A549 (cell line): ENCODE measurements at regions not wholly inside any gene's neighbourhood (a gene's known extent, or its start where the extent isn't known, plus 50 kb on each side); places are given as distances from the start of the nearest gene placed in this dataset.

Experiments used
- ATAC-seq, 2 experiments: fragments of 200-7000 bp in 1 of 2; fragments of >200 bp in 1 of 2; cut with Nextera tagmentation in 1 of 2; cut with Tn5 transposase in 1 of 2; 3 replicates each; pipeline versions ENCODE4 v1.8.0 to v1.9.1; 2018 to 2020; ENCODE audit warnings: mild to moderate bottlenecking in 1 of 2, moderate library complexity in 1 of 2
- CTCF ChIA-PET: fragments of 300-600 bp; sonication (Branson Sonifier 250); formaldehyde crosslinking; extraction: SDS; loops from one replicate; lab custom pipeline; 2021; ENCODE audit warnings: antibody characterized with exemption, inconsistent platforms; lab: Yijun Ruan, JAX
- POLR2A ChIA-PET: fragments of 350-600 bp; formaldehyde crosslinking; extraction: SDS; loops from one replicate; lab custom pipeline; 2021; ENCODE audit warnings: antibody characterized with exemption, inconsistent platforms; lab: Yijun Ruan, JAX
- DNase-seq, 2 experiments: peaks; one replicate each; pipeline versions ENCODE4 v3.0.0 to v3.0.0-alpha.2; 2011 to 2016; ENCODE audit warnings: low read depth in 1 of 2, low spot score in 1 of 2
- FAIRE-seq: peaks from 2 replicates; lab custom pipeline; 2011; peaks lifted over from hg19 to GRCh38; lab: Jason Lieb, UNC
- H3K27ac ChIP-seq, 2 experiments: fragments of >200 bp; sonication (Bioruptor Twin); formaldehyde crosslinking; 3 replicates each; pipeline ENCODE4 v1.5.1; 2016 to 2017
- H3K4me1 ChIP-seq: fragments of >200 bp; sonication (Bioruptor Twin); formaldehyde crosslinking; 3 replicates; pipeline ENCODE4 v1.6.1; 2016
- H3K4me2 ChIP-seq: fragments of >200 bp; sonication (Bioruptor Twin); formaldehyde crosslinking; 3 replicates; pipeline ENCODE4 v1.6.1; 2016
- H3K4me3 ChIP-seq: fragments of >200 bp; sonication (Bioruptor Twin); formaldehyde crosslinking; 3 replicates; pipeline ENCODE4 v1.5.1; 2016
- H3K9me3 ChIP-seq: fragments of >200 bp; sonication (Bioruptor Twin); formaldehyde crosslinking; 3 replicates; pipeline ENCODE4 v1.6.1; 2016
- BHLHE40 ChIP-seq: IDR thresholded peaks from 2 replicates; pipeline ENCODE4 v1.6.1; 2012; ENCODE audit warnings: low read depth, low read length, inconsistent platforms
- CBX2 ChIP-seq: fragments of 200-600 bp; sonication (generic); IDR thresholded peaks from 2 replicates; pipeline ENCODE4 v1.6.1; 2016; ENCODE audit warnings: low read depth, mild to moderate bottlenecking, borderline replicate concordance
- CHD2 ChIP-seq: fragments of 150-350 bp; IDR thresholded peaks from 2 replicates; pipeline ENCODE4 v1.6.1; 2014; ENCODE audit warnings: low read length; ENCODE audit not compliant: partially characterized antibody
- CHD4 ChIP-seq: fragments of 200-600 bp; sonication (generic); IDR thresholded peaks from 2 replicates; pipeline ENCODE4 v1.6.1; 2016; ENCODE audit warnings: antibody characterized with exemption, mild to moderate bottlenecking, borderline replicate concordance
- EHMT2 ChIP-seq: fragments of 200-600 bp; sonication (generic); IDR thresholded peaks from 2 replicates; pipeline ENCODE4 v1.6.1; 2016; ENCODE audit warnings: antibody characterized with exemption, low read depth, mild to moderate bottlenecking, moderate library complexity
- EP300 ChIP-seq, 2 experiments: fragments of >200 bp; sonication (Bioruptor Twin); formaldehyde crosslinking; IDR thresholded peaks; 2 replicates in 1 of 2; 3 replicates in 1 of 2; pipeline ENCODE4 v1.6.1; 2016 to 2017
- FOSL2 ChIP-seq, 2 experiments: fragments of 450-650 bp in 1 of 2; fragments of >200 bp in 1 of 2; sonication (Bioruptor Twin) in 1 of 2; formaldehyde crosslinking; IDR thresholded peaks; 2 replicates each; pipeline versions ENCODE4 v1.5.0 to v1.6.1; 2016 to 2020; ENCODE audit warnings: mild to moderate bottlenecking in 1 of 2, moderate library complexity in 1 of 2
- FOXS1 ChIP-seq: fragments of 250-450 bp; sonication (Bioruptor Pico); IDR thresholded peaks from 2 replicates; pipeline ENCODE4 v1.5.0; 2020; ENCODE audit warnings: mild to moderate bottlenecking, moderate library complexity
- GATA3 ChIP-seq: IDR thresholded peaks from 2 replicates; pipeline ENCODE4 v1.6.1; 2012; ENCODE audit warnings: borderline replicate concordance
- HDAC2 ChIP-seq: fragments of 200-600 bp; sonication (generic); IDR thresholded peaks from 2 replicates; pipeline ENCODE4 v1.6.1; 2016
- HEYL ChIP-seq: fragments of 250-450 bp; sonication (Bioruptor Pico); IDR thresholded peaks from 2 replicates; pipeline ENCODE4 v1.8.0; 2021; ENCODE audit warnings: mild to moderate bottlenecking, moderate library complexity
- HOXB5 ChIP-seq: fragments of 250-450 bp; sonication (Bioruptor Pico); IDR thresholded peaks from 2 replicates; pipeline ENCODE4 v1.5.0; 2020; ENCODE audit warnings: mild to moderate bottlenecking, moderate library complexity
- KDM5A ChIP-seq: fragments of 200-600 bp; sonication (generic); IDR thresholded peaks from 2 replicates; pipeline ENCODE4 v1.6.1; 2016; ENCODE audit warnings: antibody characterized with exemption, mild to moderate bottlenecking
- MAFK ChIP-seq: fragments of 450-650 bp; IDR thresholded peaks from 2 replicates; pipeline ENCODE4 v1.6.1; 2014; ENCODE audit not compliant: partially characterized antibody
- MAZ ChIP-seq: fragments of 150-350 bp; IDR thresholded peaks from 2 replicates; pipeline ENCODE4 v1.6.1; 2014; ENCODE audit warnings: antibody characterized with exemption, low read depth, low read length, borderline replicate concordance
- POLR2AphosphoS2 ChIP-seq: conservative IDR thresholded peaks from 2 replicates; pipeline ENCODE4 v1.6.1; 2012; ENCODE audit warnings: low read length, improper control_type of control experiment, inconsistent platforms
- RAD21 ChIP-seq, 2 experiments: fragments of >200 bp in 1 of 2; sonication (Bioruptor Twin) in 1 of 2; formaldehyde crosslinking in 1 of 2; IDR thresholded peaks in 1 of 2; conservative IDR thresholded peaks in 1 of 2; 2 replicates in 1 of 2; 3 replicates in 1 of 2; pipeline ENCODE4 v1.6.1; 2012 to 2018; ENCODE audit warnings: inconsistent platforms in 1 of 2
- RCOR1 ChIP-seq: fragments of 150-350 bp; IDR thresholded peaks from 2 replicates; pipeline ENCODE4 v1.6.1; 2014; ENCODE audit warnings: antibody characterized with exemption, low read length, low read depth
- RFX5 ChIP-seq: fragments of 450-650 bp; IDR thresholded peaks from 2 replicates; pipeline ENCODE4 v1.7.1; 2014; ENCODE audit warnings: antibody characterized with exemption, mild to moderate bottlenecking, moderate library complexity
- SMC3 ChIP-seq: fragments of >200 bp; sonication (Bioruptor Twin); formaldehyde crosslinking; IDR thresholded peaks from 3 replicates; pipeline ENCODE4 v1.6.1; 2018; ENCODE audit warnings: inconsistent platforms
- SREBF2 ChIP-seq: fragments of 450-650 bp; IDR thresholded peaks from 2 replicates; pipeline ENCODE4 v1.6.1; 2014; ENCODE audit warnings: mild to moderate bottlenecking, moderate library complexity
- TFCP2L1 ChIP-seq: fragments of 250-450 bp; sonication (Bioruptor Pico); IDR thresholded peaks from 2 replicates; pipeline ENCODE4 v1.5.0; 2021; ENCODE audit warnings: mild to moderate bottlenecking
- TP53 ChIP-seq: fragments of 250-450 bp; sonication (Bioruptor Pico); IDR thresholded peaks from 2 replicates; pipeline ENCODE4 v1.5.0; 2021; ENCODE audit warnings: mild to moderate bottlenecking, moderate library complexity
- ZC3H11A ChIP-seq: fragments of 450-650 bp; IDR thresholded peaks from 2 replicates; pipeline ENCODE4 v1.6.1; 2014; ENCODE audit warnings: antibody characterized with exemption, mild to moderate bottlenecking
- ZFP36 ChIP-seq: fragments of 450-650 bp; IDR thresholded peaks from 2 replicates; pipeline ENCODE4 v1.6.1; 2014; ENCODE audit warnings: borderline replicate concordance; ENCODE audit not compliant: partially characterized antibody
- ZNF302 ChIP-seq: fragments of 250-450 bp; sonication (Bioruptor Pico); IDR thresholded peaks from 2 replicates; pipeline ENCODE4 v1.9.0; 2021; ENCODE audit warnings: inconsistent platforms, mild to moderate bottlenecking, moderate library complexity
- ZSCAN20 ChIP-seq: fragments of 250-450 bp; sonication (Bioruptor Pico); IDR thresholded peaks from 2 replicates; pipeline ENCODE4 v1.8.0; 2022; ENCODE audit warnings: mild to moderate bottlenecking, moderate library complexity
- WGBS: methylation state at CpG from one replicate; pipeline ENCODE4 v1.1.6; 2017; ENCODE audit errors: missing lambda C conversion rate; 5-methylcytosine and 5-hydroxymethylcytosine counted together
- TF ChIP-seq, protein P1 (sequence below): fragments of 450-650 bp; IDR thresholded peaks from 2 replicates; pipeline ENCODE4 v1.6.1; 2014; ENCODE audit warnings: antibody characterized with exemption
- TF ChIP-seq, protein P2 (sequence below): IDR thresholded peaks from 2 replicates; pipeline ENCODE4 v1.6.1; 2012
- TF ChIP-seq, protein P3 (sequence below): fragments of 200-600 bp; sonication (generic); IDR thresholded peaks from 2 replicates; pipeline ENCODE4 v1.6.1; 2016; ENCODE audit warnings: antibody characterized with exemption, mild to moderate bottlenecking, moderate library complexity

DNA sequence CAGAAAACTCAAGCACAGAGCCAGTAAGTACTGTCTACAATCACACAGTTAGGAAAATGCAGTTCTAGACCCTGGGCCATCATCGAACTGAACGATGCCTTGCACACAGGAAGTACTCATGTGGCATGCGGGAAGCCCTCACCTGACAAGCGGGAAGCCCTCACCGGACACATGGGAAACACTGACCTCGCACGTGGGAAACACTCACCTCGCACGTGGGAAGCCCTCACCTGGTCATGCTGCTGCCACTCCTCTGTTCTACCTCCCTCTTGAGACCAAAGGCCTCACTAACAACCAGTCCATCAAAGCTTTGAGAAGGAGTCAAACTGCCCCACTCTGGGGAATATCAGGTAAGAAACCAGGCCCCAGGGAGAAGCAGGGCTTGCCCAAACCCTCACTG, 105.6 kb upstream of the PTPRT start:
- Histone ChIP-seq H3K4me1 (no peaks in the 10 kb centered on the region), H3K9me3 (no peaks in the 10 kb centered on the region; the same call in 2 of the 3 replicates), H3K27ac (no peak overlapping the region), H3K4me2 (no peak overlapping the region), H3K4me3 (no peak overlapping the region)
- DNase-seq (no peak), ATAC-seq (no peak), FAIRE-seq (no peak)
- ChIA-PET POLR2A (no interaction called here), CTCF (interaction anchor here (1.0 kb wide), 1 partner anchor 114 kb away, joined by 3 read pairs; no protein-coding TSS in a partner anchor)
- TF ChIP-seq CHD2 (no peak), SMC3 (no peak), POLR2AphosphoS2 (no peak), TFCP2L1 (CRISPR knock-in tag) (no peak), ZC3H11A (no peak), MAFK (no peak), GATA3 (no peak), FOXS1 (CRISPR knock-in tag) (no peak), KDM5A (no peak), CHD4 (no peak), RCOR1 (no peak), EP300 (IDR thresholded peaks at IDR 0.05) (no peak), ZSCAN20 (no peak), EHMT2 (no peak), HEYL (CRISPR knock-in tag) (no peak), SREBF2 (no peak), RFX5 (no peak)
- TF ChIP-seq, protein P1, sequence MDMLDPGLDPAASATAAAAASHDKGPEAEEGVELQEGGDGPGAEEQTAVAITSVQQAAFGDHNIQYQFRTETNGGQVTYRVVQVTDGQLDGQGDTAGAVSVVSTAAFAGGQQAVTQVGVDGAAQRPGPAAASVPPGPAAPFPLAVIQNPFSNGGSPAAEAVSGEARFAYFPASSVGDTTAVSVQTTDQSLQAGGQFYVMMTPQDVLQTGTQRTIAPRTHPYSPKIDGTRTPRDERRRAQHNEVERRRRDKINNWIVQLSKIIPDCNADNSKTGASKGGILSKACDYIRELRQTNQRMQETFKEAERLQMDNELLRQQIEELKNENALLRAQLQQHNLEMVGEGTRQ = no peak
- TF ChIP-seq, protein P2, sequence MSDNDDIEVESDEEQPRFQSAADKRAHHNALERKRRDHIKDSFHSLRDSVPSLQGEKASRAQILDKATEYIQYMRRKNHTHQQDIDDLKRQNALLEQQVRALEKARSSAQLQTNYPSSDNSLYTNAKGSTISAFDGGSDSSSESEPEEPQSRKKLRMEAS = no peak
- WGBS = 26% methylated on average over 9 of the region's 9 CpGs

DNA sequence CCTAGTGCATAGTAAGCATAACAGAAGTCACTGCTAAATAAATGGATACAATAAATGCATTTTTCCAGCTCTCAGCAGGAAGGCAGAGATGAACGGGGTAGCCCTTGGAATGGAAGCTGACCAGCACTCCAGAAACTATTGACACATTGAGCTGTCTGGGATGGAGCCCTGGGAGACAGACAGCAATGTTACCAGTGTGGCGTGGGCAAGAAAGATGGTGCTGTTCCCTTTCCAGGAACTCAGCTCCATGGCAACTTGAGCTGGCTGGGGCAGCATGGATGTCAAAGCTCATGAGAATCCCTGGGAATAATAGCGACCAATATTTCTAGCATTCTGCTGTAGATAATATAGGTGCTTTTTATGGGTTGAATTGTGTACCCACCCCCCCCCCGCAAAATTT, 104.3 kb upstream of the PTPRT start:
- 0% methylated on average over 3 of the region's 4 CpGs for WGBS
- DNase-seq = no peak
- Histone ChIP-seq H3K4me2 (no peak overlapping the region), H3K27ac (no peak overlapping the region), H3K9me3 (no peaks in the 10 kb centered on the region; the same call in 2 of the 3 replicates), H3K4me3 (no peak overlapping the region), H3K4me1 (no peaks in the 10 kb centered on the region)
- TF ChIP-seq POLR2AphosphoS2 = no peak
- TF ChIP-seq BHLHE40 = no peak
- TF ChIP-seq, protein P3, sequence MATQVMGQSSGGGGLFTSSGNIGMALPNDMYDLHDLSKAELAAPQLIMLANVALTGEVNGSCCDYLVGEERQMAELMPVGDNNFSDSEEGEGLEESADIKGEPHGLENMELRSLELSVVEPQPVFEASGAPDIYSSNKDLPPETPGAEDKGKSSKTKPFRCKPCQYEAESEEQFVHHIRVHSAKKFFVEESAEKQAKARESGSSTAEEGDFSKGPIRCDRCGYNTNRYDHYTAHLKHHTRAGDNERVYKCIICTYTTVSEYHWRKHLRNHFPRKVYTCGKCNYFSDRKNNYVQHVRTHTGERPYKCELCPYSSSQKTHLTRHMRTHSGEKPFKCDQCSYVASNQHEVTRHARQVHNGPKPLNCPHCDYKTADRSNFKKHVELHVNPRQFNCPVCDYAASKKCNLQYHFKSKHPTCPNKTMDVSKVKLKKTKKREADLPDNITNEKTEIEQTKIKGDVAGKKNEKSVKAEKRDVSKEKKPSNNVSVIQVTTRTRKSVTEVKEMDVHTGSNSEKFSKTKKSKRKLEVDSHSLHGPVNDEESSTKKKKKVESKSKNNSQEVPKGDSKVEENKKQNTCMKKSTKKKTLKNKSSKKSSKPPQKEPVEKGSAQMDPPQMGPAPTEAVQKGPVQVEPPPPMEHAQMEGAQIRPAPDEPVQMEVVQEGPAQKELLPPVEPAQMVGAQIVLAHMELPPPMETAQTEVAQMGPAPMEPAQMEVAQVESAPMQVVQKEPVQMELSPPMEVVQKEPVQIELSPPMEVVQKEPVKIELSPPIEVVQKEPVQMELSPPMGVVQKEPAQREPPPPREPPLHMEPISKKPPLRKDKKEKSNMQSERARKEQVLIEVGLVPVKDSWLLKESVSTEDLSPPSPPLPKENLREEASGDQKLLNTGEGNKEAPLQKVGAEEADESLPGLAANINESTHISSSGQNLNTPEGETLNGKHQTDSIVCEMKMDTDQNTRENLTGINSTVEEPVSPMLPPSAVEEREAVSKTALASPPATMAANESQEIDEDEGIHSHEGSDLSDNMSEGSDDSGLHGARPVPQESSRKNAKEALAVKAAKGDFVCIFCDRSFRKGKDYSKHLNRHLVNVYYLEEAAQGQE = no peak
- no peak for TF ChIP-seq CBX2
- no peak for TF ChIP-seq TP53 (CRISPR knock-in tag)
- no peak for TF ChIP-seq SMC3
- TF ChIP-seq, protein P1 = no peak
- no peak for TF ChIP-seq TFCP2L1 (CRISPR knock-in tag)
- no peak for TF ChIP-seq ZNF302
- no peak for TF ChIP-seq HDAC2
- TF ChIP-seq FOSL2 (IDR thresholded peaks at IDR 0.05) = no peak
- TF ChIP-seq FOSL2 (CRISPR knock-in tag; IDR thresholded peaks at IDR 0.05) = no peak
- TF ChIP-seq EHMT2 = no peak
- TF ChIP-seq HOXB5 = no peak
- TF ChIP-seq KDM5A = no peak
- TF ChIP-seq RAD21 (conservative IDR thresholded peaks at IDR 0.05 in 1 of 2, IDR thresholded peaks at IDR 0.05 in 1 of 2) = no peak
- no peak for TF ChIP-seq ZFP36
- TF ChIP-seq CHD4 = no peak
- no peak for TF ChIP-seq MAZ
- TF ChIP-seq RCOR1 = no peak
- no peak for FAIRE-seq
- ChIA-PET CTCF (no interaction called here), POLR2A (no interaction called here)
- ATAC-seq = no peak
